ENCODE measurements at regions not wholly inside any gene's neighbourhood (a gene's known extent, or its start where the extent isn't known, plus 50 kb on each side); places are given as distances from the start of the nearest gene placed in this dataset.

DNA sequence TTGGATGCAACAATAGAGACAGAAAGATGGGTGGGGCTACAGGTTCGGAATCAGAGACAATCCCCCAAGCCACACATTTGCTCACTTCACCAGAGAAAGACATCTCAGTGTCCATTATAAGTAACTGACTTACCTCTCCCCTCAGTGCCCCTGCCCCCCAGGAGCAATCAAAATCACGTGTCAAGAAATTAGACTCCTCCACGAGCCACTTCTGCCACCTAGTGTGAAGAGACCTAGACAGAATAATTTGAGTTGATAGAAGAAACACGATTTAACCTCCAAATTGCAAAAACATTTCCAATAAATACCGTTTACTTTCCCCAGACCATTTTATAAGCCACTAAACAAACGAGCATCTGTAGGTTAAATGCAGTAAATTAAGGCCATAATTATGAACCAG is 123.2 kb downstream of the SLC30A10 start:
- H3K4me2 ChIP-seq, result no peak overlapping the region
- no peak overlapping the region for H3K4me3 ChIP-seq
- H3K27me3 ChIP-seq, result no peaks in the 10 kb centered on the region
- H4K20me1 ChIP-seq, result no peaks in the 10 kb centered on the region
- no peak overlapping the region for H3K27ac ChIP-seq
- no peak overlapping the region for H3K9ac ChIP-seq
- no peaks in the 10 kb centered on the region for H3K4me1 ChIP-seq
- no peak for TF ChIP-seq Cebpa-rat (IDR thresholded peaks at IDR 0.05)
- no peaks in the 10 kb centered on the region for H3K36me3 ChIP-seq
- H3K9me3 ChIP-seq, result no peaks in the 10 kb centered on the region

GRCh38 chr1:219801156-219801820 is 127.1 kb downstream of the SLC30A10 start:
- no peaks in the 10 kb centered on the region for H3K36me3 ChIP-seq
- H3K27me3 ChIP-seq, result no peaks in the 10 kb centered on the region

GRCh38 chr1:219798283-219799030 is 129.9 kb downstream of the SLC30A10 start:
- peaks cover 7% of the 10 kb centered on the region; the same call in 1 of the 2 replicates for H3K4me1 ChIP-seq
- H4K20me1 ChIP-seq, result no peaks in the 10 kb centered on the region
- no peaks in the 10 kb centered on the region for H3K9me3 ChIP-seq
- no peak overlapping the region for H3K4me2 ChIP-seq
- no peak overlapping the region for H3K9ac ChIP-seq
- H3K27ac ChIP-seq, result no peak overlapping the region
- no peaks in the 10 kb centered on the region for H3K36me3 ChIP-seq
- TF ChIP-seq Cebpa-rat (IDR thresholded peaks at IDR 0.05), result no peak
- no peak overlapping the region for H3K4me3 ChIP-seq
- H3K27me3 ChIP-seq, result no peaks in the 10 kb centered on the region

More at GRCh38 chr1:219801156-219801820, 127.1 kb downstream of the SLC30A10 start:
- H4K20me1 ChIP-seq, result no peaks in the 10 kb centered on the region
- no peak overlapping the region for H3K27ac ChIP-seq
- H3K4me2 ChIP-seq, result no peak overlapping the region
- TF ChIP-seq Cebpa-rat (IDR thresholded peaks at IDR 0.05), result no peak
- no peak overlapping the region for H3K9ac ChIP-seq
- H3K4me3 ChIP-seq, result no peak overlapping the region
- H3K4me1 ChIP-seq, result no peaks in the 10 kb centered on the region
- no peaks in the 10 kb centered on the region for H3K9me3 ChIP-seq

DNA sequence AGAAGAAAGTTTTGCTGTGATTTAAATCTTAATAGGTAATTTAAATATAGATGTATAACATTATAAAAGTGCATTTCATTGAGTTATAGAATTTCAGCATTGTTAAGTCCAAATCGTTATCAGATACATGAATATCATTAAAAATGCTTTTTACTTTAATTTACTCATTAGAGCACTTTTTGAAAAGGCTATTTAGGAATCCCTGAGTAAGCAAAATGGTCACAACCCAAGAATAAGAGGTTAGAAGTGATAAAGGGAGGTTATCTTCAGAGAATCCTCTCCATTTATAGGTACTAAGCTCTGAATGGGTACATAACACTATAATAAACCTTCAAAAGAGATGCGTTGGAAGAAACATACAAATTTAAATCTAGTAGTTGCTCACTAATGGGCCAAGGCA is 130.7 kb downstream of the SLC30A10 start:
- Histone ChIP-seq H3K4me3 (no peak overlapping the region), H3K4me1 (peaks cover 7% of the 10 kb centered on the region; the same call in 1 of the 2 replicates), H4K20me1 (no peaks in the 10 kb centered on the region), H3K4me2 (no peak overlapping the region), H3K27ac (no peak overlapping the region), H3K36me3 (no peaks in the 10 kb centered on the region), H3K27me3 (no peaks in the 10 kb centered on the region), H3K9ac (no peak overlapping the region), H3K9me3 (no peaks in the 10 kb centered on the region)
- no peak for TF ChIP-seq Cebpa-rat (IDR thresholded peaks at IDR 0.05)

DNA sequence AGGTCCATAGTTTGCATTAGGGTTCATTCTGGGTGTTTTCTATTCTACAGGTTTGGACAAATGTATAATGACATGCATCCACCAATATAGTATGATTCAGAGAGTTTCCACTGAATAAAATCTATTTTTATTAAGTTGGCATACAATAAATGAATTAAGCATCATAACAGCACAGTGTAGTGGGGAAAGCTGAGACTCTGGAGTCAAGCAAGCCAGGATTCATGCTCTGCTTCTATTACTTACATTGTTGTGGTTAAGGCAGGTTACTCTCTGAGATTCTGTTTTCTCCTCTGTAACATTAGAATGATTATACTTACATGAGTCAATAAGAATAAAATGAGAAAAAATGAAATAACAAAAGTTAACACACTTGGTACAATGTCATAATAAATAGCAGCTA is 131.3 kb downstream of the SLC30A10 start:
- H3K27me3 ChIP-seq, result no peaks in the 10 kb centered on the region
- no peaks in the 10 kb centered on the region for H3K36me3 ChIP-seq
- H3K4me2 ChIP-seq, result no peak overlapping the region
- no peak overlapping the region for H3K9ac ChIP-seq
- H3K4me1 ChIP-seq, result peaks cover 7% of the 10 kb centered on the region; the same call in 1 of the 2 replicates
- no peak for TF ChIP-seq Cebpa-rat (IDR thresholded peaks at IDR 0.05)
- H3K4me3 ChIP-seq, result no peak overlapping the region
- H3K27ac ChIP-seq, result no peak overlapping the region
- H3K9me3 ChIP-seq, result no peaks in the 10 kb centered on the region
- no peaks in the 10 kb centered on the region for H4K20me1 ChIP-seq

DNA sequence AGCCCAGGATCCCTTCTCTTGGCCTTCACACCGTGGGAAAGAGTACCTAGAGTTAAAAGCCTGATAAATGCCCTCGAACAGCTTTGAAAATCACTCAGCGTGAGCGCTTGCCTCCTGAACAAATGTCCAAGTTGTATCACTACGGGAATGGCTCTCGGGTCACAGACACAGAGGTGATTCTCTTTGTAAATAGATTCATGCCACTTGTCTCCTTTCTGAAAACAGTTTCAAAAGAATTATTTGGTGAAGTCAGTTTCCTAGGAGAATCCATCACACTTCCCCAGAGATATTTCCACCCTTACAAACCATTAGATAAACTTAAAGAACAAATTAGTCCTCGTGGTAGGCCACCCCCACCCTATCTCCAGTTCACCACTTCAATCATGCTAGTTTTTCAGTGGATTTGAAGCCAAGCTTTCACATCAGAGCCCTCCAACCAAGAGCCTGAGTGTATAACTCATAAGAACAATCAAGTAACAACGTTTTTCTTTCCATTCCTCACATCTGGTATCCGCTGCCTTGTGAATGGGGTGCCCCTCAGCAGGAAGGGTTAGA is 132.9 kb downstream of the SLC30A10 start:
- no peak overlapping the region for H3K4me2 ChIP-seq
- no peak overlapping the region for H3K9ac ChIP-seq
- no peaks in the 10 kb centered on the region for H3K36me3 ChIP-seq
- no peaks in the 10 kb centered on the region for H4K20me1 ChIP-seq
- no peaks in the 10 kb centered on the region for H3K27me3 ChIP-seq
- no peaks in the 10 kb centered on the region for H3K9me3 ChIP-seq
- H3K4me3 ChIP-seq, result no peak overlapping the region
- H3K4me1 ChIP-seq, result peaks cover 7% of the 10 kb centered on the region; the same call in 1 of the 2 replicates
- H3K27ac ChIP-seq, result no peak overlapping the region
- TF ChIP-seq Cebpa-rat (IDR thresholded peaks at IDR 0.05), result no peak

GRCh38 chr1:219794085-219794743 is 134.1 kb downstream of the SLC30A10 start:
- peaks cover 7% of the 10 kb centered on the region; the same call in 1 of the 2 replicates for H3K4me1 ChIP-seq
- no peak overlapping the region for H3K27ac ChIP-seq
- H4K20me1 ChIP-seq, result no peaks in the 10 kb centered on the region
- no peaks in the 10 kb centered on the region for H3K36me3 ChIP-seq
- H3K4me3 ChIP-seq, result no peak overlapping the region
- H3K27me3 ChIP-seq, result no peaks in the 10 kb centered on the region
- peak overlapping the region; percentile 13; the same call in 1 of the 2 replicates for H3K4me2 ChIP-seq
- TF ChIP-seq Cebpa-rat (IDR thresholded peaks at IDR 0.05), result no peak
- H3K9me3 ChIP-seq, result no peaks in the 10 kb centered on the region
- H3K9ac ChIP-seq, result no peak overlapping the region

DNA sequence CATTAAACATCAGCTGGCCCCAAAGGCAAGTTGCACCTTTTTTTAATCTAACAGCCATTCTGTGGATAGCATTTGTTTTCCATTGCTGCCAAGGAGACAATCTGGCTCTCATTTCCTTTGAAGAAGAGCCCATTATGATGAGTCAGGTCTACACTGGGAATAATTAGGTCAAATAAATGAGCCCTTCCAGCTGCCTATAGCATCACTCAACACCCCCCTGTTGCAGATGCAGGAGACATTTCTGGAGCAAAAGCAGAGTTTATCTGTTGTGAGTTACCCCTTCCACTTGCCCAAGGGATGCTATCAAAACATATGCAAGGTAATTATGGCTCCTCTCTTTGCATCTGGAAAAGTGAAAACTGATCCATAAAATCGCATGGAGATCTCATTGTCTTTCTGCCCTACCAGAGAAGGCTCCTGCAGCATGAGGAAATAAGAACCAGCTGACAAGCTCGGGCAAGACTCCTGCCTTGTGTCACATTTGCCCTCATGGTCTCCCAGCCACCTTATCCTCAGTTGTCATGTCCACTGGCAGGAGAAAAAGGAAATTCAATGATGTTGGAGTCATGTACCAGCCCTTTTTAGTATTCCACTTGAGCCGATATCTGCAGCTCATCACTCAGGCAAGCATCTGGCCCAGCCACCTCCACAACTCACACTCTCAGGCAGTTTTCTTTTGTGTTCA is 135.9 kb downstream of the SLC30A10 start:
- no peak for TF ChIP-seq Cebpa-rat (IDR thresholded peaks at IDR 0.05)

GRCh38 chr1:219791766-219792165 is 136.6 kb downstream of the SLC30A10 start:
- TF ChIP-seq Cebpa-rat (IDR thresholded peaks at IDR 0.05), result no peak
- H3K36me3 ChIP-seq, result no peaks in the 10 kb centered on the region
- no peak overlapping the region for H3K9ac ChIP-seq
- no peak overlapping the region for H3K4me2 ChIP-seq
- peaks cover 7% of the 10 kb centered on the region; the same call in 1 of the 2 replicates for H3K4me1 ChIP-seq
- H3K4me3 ChIP-seq, result no peak overlapping the region
- no peaks in the 10 kb centered on the region for H3K9me3 ChIP-seq
- H3K27ac ChIP-seq, result no peak overlapping the region
- no peaks in the 10 kb centered on the region for H3K27me3 ChIP-seq
- H4K20me1 ChIP-seq, result no peaks in the 10 kb centered on the region

More for the DNA sequence above, 135.9 kb downstream of the SLC30A10 start:
- peaks cover 7% of the 10 kb centered on the region; the same call in 1 of the 2 replicates for H3K4me1 ChIP-seq
- H3K27me3 ChIP-seq, result no peaks in the 10 kb centered on the region
- no peaks in the 10 kb centered on the region for H3K9me3 ChIP-seq
- no peaks in the 10 kb centered on the region for H4K20me1 ChIP-seq
- no peak overlapping the region for H3K27ac ChIP-seq
- H3K9ac ChIP-seq, result no peak overlapping the region
- H3K4me2 ChIP-seq, result no peak overlapping the region
- H3K36me3 ChIP-seq, result no peaks in the 10 kb centered on the region
- H3K4me3 ChIP-seq, result no peak overlapping the region
